SK-N-SH (cell line): ENCODE measurements at regions not wholly inside any gene's neighbourhood (a gene's known extent, or its start where the extent isn't known, plus 50 kb on each side); places are given as distances from the start of the nearest gene placed in this dataset.

ENCODE experiments used
- CTCF ChIA-PET: fragments of 300-600, 350-600 bp; formaldehyde crosslinking; extraction: SDS; loops from one replicate; lab custom pipeline; 2021; lab: Yijun Ruan, JAX
- POLR2A ChIA-PET: fragments of 350-600 bp; sonication (Branson Sonifier 250); formaldehyde crosslinking; extraction: SDS; loops from one replicate; lab custom pipeline; 2020; ENCODE audit warnings: antibody characterized with exemption, inconsistent platforms; lab: Yijun Ruan, JAX
- DNase-seq: peaks from one replicate; pipeline ENCODE4 v3.0.0; 2012
- H2AFZ ChIP-seq: fragments of 200-600 bp; sonication (generic); 2 replicates; pipeline ENCODE4 v1.8.1; 2016; ENCODE audit warnings: antibody characterized with exemption, mild to moderate bottlenecking, low read depth
- H3F3A ChIP-seq: fragments of 200-600 bp; sonication (generic); replicated peaks from 2 replicates; pipeline ENCODE3; 2016; ENCODE audit warnings: antibody characterized with exemption, mild to moderate bottlenecking; ENCODE audit not compliant: insufficient read depth
- H3K27ac ChIP-seq, 2 experiments: fragments of 200-500 bp in 1 of 2; fragments of 200-600 bp in 1 of 2; sonication (Bioruptor generic) in 1 of 2; sonication (generic), shearing (Covaris generic) in 1 of 2; 2 replicates each; pipeline versions ENCODE4 v1.5.1 to v1.6.1; 2014 to 2016; ENCODE audit warnings: low read depth in 2 of 2, inconsistent platforms in 1 of 2, low read length in 1 of 2, mild to moderate bottlenecking in 1 of 2, mixed read lengths in 1 of 2
- H3K27me3 ChIP-seq: fragments of 200-600 bp; sonication (generic), shearing (Covaris generic); 2 replicates; pipeline ENCODE4 v1.6.1; 2016; ENCODE audit warnings: mixed run types; ENCODE audit not compliant: insufficient read depth
- H3K36me3 ChIP-seq, 2 experiments: fragments of 200-500 bp in 1 of 2; fragments of 200-600 bp in 1 of 2; sonication (Bioruptor generic) in 1 of 2; sonication (generic) in 1 of 2; replicated peaks in 1 of 2; 2 replicates each; pipeline versions ENCODE3 to v1.5.1; 2014 to 2016; ENCODE audit warnings: low read length in 1 of 2, mild to moderate bottlenecking in 1 of 2; ENCODE audit not compliant: insufficient read depth in 2 of 2, control insufficient read depth in 1 of 2
- H3K4me1 ChIP-seq, 2 experiments: fragments of 200-500 bp in 1 of 2; fragments of 200-600 bp in 1 of 2; sonication (Bioruptor generic) in 1 of 2; sonication (generic), shearing (Covaris generic) in 1 of 2; 2 replicates each; pipeline versions ENCODE4 v1.5.1 to v1.6.1; 2014 to 2016; ENCODE audit warnings: low read depth in 1 of 2, low read length in 1 of 2, mixed run types in 1 of 2; ENCODE audit not compliant: insufficient read depth in 2 of 2, control insufficient read depth in 1 of 2
- H3K4me2 ChIP-seq: fragments of 200-600 bp; sonication (generic), shearing (Covaris generic); 2 replicates; pipeline ENCODE4 v1.6.1; 2017; ENCODE audit warnings: mixed run types
- H3K4me3 ChIP-seq, 2 experiments: fragments of 200-500 bp in 1 of 2; fragments of 200-600 bp in 1 of 2; sonication (Bioruptor generic) in 1 of 2; sonication (generic), shearing (Covaris generic) in 1 of 2; 2 replicates each; pipeline versions ENCODE4 v1.5.1 to v1.8.1; 2014 to 2016; ENCODE audit warnings: low read depth in 2 of 2, inconsistent platforms in 1 of 2, low read length in 1 of 2, mild to moderate bottlenecking in 1 of 2, mixed read lengths in 1 of 2, moderate library complexity in 1 of 2
- H3K79me2 ChIP-seq: fragments of 200-600 bp; sonication (generic); 2 replicates; pipeline ENCODE4 v1.8.1; 2017; ENCODE audit warnings: mild to moderate bottlenecking; ENCODE audit not compliant: insufficient read depth
- H3K9ac ChIP-seq: fragments of 200-600 bp; sonication (generic); 2 replicates; pipeline ENCODE4 v1.6.1; 2017; ENCODE audit warnings: mixed run types
- H3K9me2 ChIP-seq: fragments of 200-600 bp; sonication (generic); 2 replicates; pipeline ENCODE4 v1.6.1; 2017; ENCODE audit warnings: mixed run types
- H3K9me3 ChIP-seq: fragments of 200-600 bp; sonication (generic); 2 replicates; pipeline ENCODE4 v1.6.1; 2017; ENCODE audit warnings: mixed run types, mild to moderate bottlenecking, moderate library complexity
- H4K20me1 ChIP-seq: fragments of 200-600 bp; sonication (generic); 2 replicates; pipeline ENCODE4 v1.6.1; 2017; ENCODE audit warnings: mild to moderate bottlenecking, mixed run types; ENCODE audit not compliant: insufficient read depth
- ELF1 ChIP-seq: IDR thresholded peaks from 2 replicates; pipeline ENCODE4 v1.4.0; 2012
- EZH2phosphoT487 ChIP-seq: fragments of 200-600 bp; sonication (generic); IDR thresholded peaks from 2 replicates; pipeline ENCODE4 v1.6.1; 2017; ENCODE audit warnings: low read depth, mixed run types, mild to moderate bottlenecking, antibody characterized with exemption, moderate library complexity, borderline replicate concordance
- IRF3 ChIP-seq: fragments of 150-350 bp; IDR thresholded peaks from 2 replicates; pipeline ENCODE4 v1.6.1; 2016; ENCODE audit warnings: mild to moderate bottlenecking, low read depth, low read length
- NFIC ChIP-seq: IDR thresholded peaks from 2 replicates; pipeline ENCODE4 v1.4.0; 2012; ENCODE audit warnings: borderline replicate concordance
- NRF1 ChIP-seq: IDR thresholded peaks from 2 replicates; pipeline ENCODE4 v1.6.1; 2012; ENCODE audit warnings: low read depth, mild to moderate bottlenecking, low read length
- RCOR1 ChIP-seq: fragments of 150-350 bp; IDR thresholded peaks from 2 replicates; pipeline ENCODE4 v1.6.1; 2017; ENCODE audit warnings: antibody characterized with exemption, low read length
- REST ChIP-seq: IDR thresholded peaks from 2 replicates; pipeline ENCODE4 v1.6.1; 2012; ENCODE audit warnings: mild to moderate bottlenecking, low read depth, low read length, moderate library complexity
- RXRA ChIP-seq: IDR thresholded peaks from 2 replicates; pipeline ENCODE4 v1.4.0; 2012; ENCODE audit warnings: low read depth, mild to moderate bottlenecking, borderline replicate concordance
- TEAD4 ChIP-seq: IDR thresholded peaks from 2 replicates; pipeline ENCODE4 v1.4.0; 2012; ENCODE audit warnings: mild to moderate bottlenecking, borderline replicate concordance; ENCODE audit not compliant: insufficient read depth
- USF2 ChIP-seq: fragments of 150-350 bp; IDR thresholded peaks from 2 replicates; pipeline ENCODE4 v1.6.1; 2017; ENCODE audit warnings: antibody characterized with exemption, low read length, low read depth, borderline replicate concordance
- WGBS: methylation state at CpG from one replicate; pipeline ENCODE4 v1.1.6; 2017; ENCODE audit warnings: low lambda C conversion rate; 5-methylcytosine and 5-hydroxymethylcytosine counted together

GRCh38 chr1:29829448-29830344, 593.4 kb downstream of the PTPRU start:
- DNase-seq = no peak
- Histone ChIP-seq H3K9me3 (no peaks in the 10 kb centered on the region), H3K27ac (no peak overlapping the region; a peak in 1 of 4 replicates), H3F3A (no peaks in the 10 kb centered on the region), H3K4me1 (peaks cover 0 to 50% of the 10 kb centered on the region in 2 experiments; a peak in 2 of 4 replicates), H3K4me2 (no peak overlapping the region), H3K9me2 (no peaks in the 10 kb centered on the region), H3K79me2 (no peaks in the 10 kb centered on the region), H3K9ac (no peak overlapping the region), H2AFZ (no peak overlapping the region), H3K27me3 (no peaks in the 10 kb centered on the region), H3K36me3 (no peaks in the 10 kb centered on the region), H3K4me3 (no peak overlapping the region), H4K20me1 (no peaks in the 10 kb centered on the region)
- TF ChIP-seq NRF1 (no peak), ELF1 (no peak)
- CTCF ChIA-PET = interaction anchor here (0.9 to 6.0 kb wide), 3 partner anchors 36 to 286 kb away, joined by 3 to 24 read pairs (median 4); no protein-coding TSS in a partner anchor
- POLR2A ChIA-PET = no interaction called here
- 58% methylated on average over 9 of the region's 14 CpGs for WGBS

GRCh38 chr1:29828526-29829447, 592.5 kb downstream of the PTPRU start:
- H3K27ac ChIP-seq = no peak overlapping the region
- no peaks in the 10 kb centered on the region for H3F3A ChIP-seq
- H2AFZ ChIP-seq = no peak overlapping the region
- no peak overlapping the region for H3K9ac ChIP-seq
- ChIA-PET POLR2A (no interaction called here), CTCF (interaction anchor here (6.0 kb wide), 1 partner anchor 36 kb away, joined by 24 read pairs; no protein-coding TSS in a partner anchor)
- H3K4me1 ChIP-seq = peaks cover 0 to 49% of the 10 kb centered on the region in 2 experiments; a peak in 2 of 4 replicates
- no peaks in the 10 kb centered on the region for H3K36me3 ChIP-seq
- no peak overlapping the region for H3K4me3 ChIP-seq
- no peaks in the 10 kb centered on the region for H4K20me1 ChIP-seq
- H3K79me2 ChIP-seq = no peaks in the 10 kb centered on the region
- no peaks in the 10 kb centered on the region for H3K9me3 ChIP-seq
- H3K9me2 ChIP-seq = no peaks in the 10 kb centered on the region
- no peaks in the 10 kb centered on the region for H3K27me3 ChIP-seq
- WGBS = 55% methylated on average over 20 of the region's 23 CpGs
- TF ChIP-seq RXRA = no peak
- TF ChIP-seq IRF3 = no peak
- TF ChIP-seq USF2 = no peak
- TF ChIP-seq REST = no peak
- TF ChIP-seq TEAD4 = no peak
- no peak for TF ChIP-seq RCOR1
- no peak for TF ChIP-seq EZH2phosphoT487
- TF ChIP-seq NFIC = no peak
- H3K4me2 ChIP-seq = no peak overlapping the region
- no peak for DNase-seq
